NB4 (cell line): ENCODE measurements at regions not wholly inside any gene's neighbourhood (a gene's known extent, or its start where the extent isn't known, plus 50 kb on each side); places are given as distances from the start of the nearest gene placed in this dataset.

Experiments used
- CTCF ChIP-seq: IDR thresholded peaks from one replicate; pipeline ENCODE4 v1.5.1; 2012; ENCODE audit warnings: low read depth, low read length
- POLR2A ChIP-seq: IDR thresholded peaks from 2 replicates; pipeline ENCODE4 v1.6.1; 2011; ENCODE audit warnings: mild to moderate bottlenecking; ENCODE audit not compliant: insufficient read length; ENCODE audit errors: extremely low read depth
- TF ChIP-seq, protein P1 (sequence below): IDR thresholded peaks from 2 replicates; pipeline ENCODE4 v1.6.1; 2011; ENCODE audit warnings: low read depth, low read length

DNA sequence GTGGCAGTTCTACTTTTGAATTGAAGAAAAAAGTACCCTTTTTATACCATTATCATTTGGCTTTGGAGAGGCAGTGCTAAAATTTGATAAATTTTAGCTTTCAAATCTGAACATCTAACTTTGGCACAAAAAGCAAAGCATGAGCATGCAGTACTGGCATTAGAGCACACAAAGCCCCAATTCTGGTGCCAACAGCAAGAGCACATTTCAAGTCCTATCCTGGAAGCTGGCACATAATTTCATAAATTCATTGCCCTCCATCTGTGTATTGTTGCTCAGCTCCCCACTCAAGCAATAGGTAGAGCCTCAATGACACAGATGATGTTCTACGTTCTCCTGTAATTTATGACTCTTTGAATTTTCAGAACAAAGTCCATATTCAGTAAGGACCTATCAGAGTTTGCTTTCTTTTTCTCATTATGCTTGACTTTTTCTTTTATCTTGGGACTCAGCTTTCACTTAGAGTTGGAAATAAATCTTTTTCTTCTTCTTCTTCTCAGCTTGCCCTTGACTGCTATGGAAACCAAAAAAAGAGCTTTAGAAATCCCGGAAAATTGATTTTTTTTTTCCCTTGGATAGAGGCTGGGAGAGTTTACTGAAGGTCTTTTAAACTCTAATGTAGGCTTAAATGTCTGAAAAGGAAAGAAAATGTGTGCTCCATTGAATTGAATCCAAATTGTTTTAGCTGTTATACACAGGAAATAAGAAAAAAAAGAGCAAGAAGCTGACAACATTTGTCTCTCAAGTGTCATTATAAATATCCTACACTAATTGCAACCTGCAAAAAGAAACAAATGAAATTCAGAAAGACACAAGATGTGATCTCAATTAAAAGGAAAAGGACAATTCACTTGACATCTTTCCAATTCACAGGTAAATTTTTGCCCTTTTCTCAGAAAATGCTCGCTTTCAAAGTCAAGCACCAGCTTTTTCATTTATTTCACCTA is 380.8 kb upstream of the CDH18 start:
- TF ChIP-seq CTCF (no peak), POLR2A (no peak)
- TF ChIP-seq, protein P1, sequence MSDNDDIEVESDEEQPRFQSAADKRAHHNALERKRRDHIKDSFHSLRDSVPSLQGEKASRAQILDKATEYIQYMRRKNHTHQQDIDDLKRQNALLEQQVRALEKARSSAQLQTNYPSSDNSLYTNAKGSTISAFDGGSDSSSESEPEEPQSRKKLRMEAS: no peak
